ENCODE measurements at regions not wholly inside any gene's neighbourhood (a gene's known extent, or its start where the extent isn't known, plus 50 kb on each side); places are given as distances from the start of the nearest gene placed in this dataset.

- no peaks in the 10 kb centered on the region for H3K9me3 Mint-ChIP-seq (ENCODE audit: unreplicated experiment)
- peaks cover under 1% of the 10 kb centered on the region for H3K27me3 Mint-ChIP-seq (ENCODE audit: unreplicated experiment)
- TF ChIP-seq CTCF (IDR thresholded peaks at IDR 0.05; ENCODE audit: unreplicated experiment): no peak
- no peaks in the 10 kb centered on the region for H3K4me1 Mint-ChIP-seq (ENCODE audit: unreplicated experiment)
- no peak overlapping the region for H3K27ac Mint-ChIP-seq (ENCODE audit: unreplicated experiment)
- H3K4me3 Mint-ChIP-seq (ENCODE audit: unreplicated experiment): no peak overlapping the region
- DNase-seq (ENCODE audit: low spot score): no peak
- no peaks in the 10 kb centered on the region for H3K36me3 Mint-ChIP-seq (ENCODE audit: low read depth, unreplicated experiment)
Measured at GRCh38 chr6:99801805-99802204, 192.2 kb downstream of the MCHR2 start.

GRCh38 chr6:99802396-99803031 lies 191.5 kb downstream of the MCHR2 start:
- H3K4me1 Mint-ChIP-seq (ENCODE audit: unreplicated experiment): no peaks in the 10 kb centered on the region
- DNase-seq (ENCODE audit: low spot score): peak; percentile 41
- H3K27ac Mint-ChIP-seq (ENCODE audit: unreplicated experiment): no peak overlapping the region
- peak; percentile 49 for TF ChIP-seq CTCF (IDR thresholded peaks at IDR 0.05; ENCODE audit: unreplicated experiment)
- no peak overlapping the region for H3K4me3 Mint-ChIP-seq (ENCODE audit: unreplicated experiment)
- peaks cover 3% of the 10 kb centered on the region for H3K27me3 Mint-ChIP-seq (ENCODE audit: unreplicated experiment)
- no peaks in the 10 kb centered on the region for H3K36me3 Mint-ChIP-seq (ENCODE audit: low read depth, unreplicated experiment)
- no peaks in the 10 kb centered on the region for H3K9me3 Mint-ChIP-seq (ENCODE audit: unreplicated experiment)

- DNase-seq (ENCODE audit: low spot score): no peak
- no peak overlapping the region for H3K27ac Mint-ChIP-seq (ENCODE audit: unreplicated experiment)
- H3K36me3 Mint-ChIP-seq (ENCODE audit: low read depth, unreplicated experiment): peaks cover 5% of the 10 kb centered on the region
- no peak overlapping the region for H3K4me3 Mint-ChIP-seq (ENCODE audit: unreplicated experiment)
- no peaks in the 10 kb centered on the region for H3K4me1 Mint-ChIP-seq (ENCODE audit: unreplicated experiment)
- no peaks in the 10 kb centered on the region for H3K9me3 Mint-ChIP-seq (ENCODE audit: unreplicated experiment)
- H3K27me3 Mint-ChIP-seq (ENCODE audit: unreplicated experiment): peaks cover 3% of the 10 kb centered on the region
- TF ChIP-seq CTCF (IDR thresholded peaks at IDR 0.05; ENCODE audit: unreplicated experiment): no peak
Measured at GRCh38 chr6:99808992-99809391, 185.0 kb downstream of the MCHR2 start.

GRCh38 chr6:99810295-99810694 lies 183.7 kb downstream of the MCHR2 start:
- H3K27ac Mint-ChIP-seq (ENCODE audit: unreplicated experiment): no peak overlapping the region
- H3K36me3 Mint-ChIP-seq (ENCODE audit: low read depth, unreplicated experiment): peaks cover 5% of the 10 kb centered on the region
- no peaks in the 10 kb centered on the region for H3K9me3 Mint-ChIP-seq (ENCODE audit: unreplicated experiment)
- H3K4me3 Mint-ChIP-seq (ENCODE audit: unreplicated experiment): no peak overlapping the region
- H3K27me3 Mint-ChIP-seq (ENCODE audit: unreplicated experiment): peaks cover 3% of the 10 kb centered on the region
- TF ChIP-seq CTCF (IDR thresholded peaks at IDR 0.05; ENCODE audit: unreplicated experiment): no peak
- H3K4me1 Mint-ChIP-seq (ENCODE audit: unreplicated experiment): no peaks in the 10 kb centered on the region
- DNase-seq (ENCODE audit: low spot score): no peak

- Mint-ChIP-seq H3K4me3 (ENCODE audit: unreplicated experiment) (no peak overlapping the region), H3K27me3 (ENCODE audit: unreplicated experiment) (peaks cover 3% of the 10 kb centered on the region), H3K27ac (ENCODE audit: unreplicated experiment) (no peak overlapping the region), H3K9me3 (ENCODE audit: unreplicated experiment) (no peaks in the 10 kb centered on the region), H3K4me1 (ENCODE audit: unreplicated experiment) (no peaks in the 10 kb centered on the region), H3K36me3 (ENCODE audit: low read depth, unreplicated experiment) (peaks cover 5% of the 10 kb centered on the region)
- TF ChIP-seq CTCF (IDR thresholded peaks at IDR 0.05; ENCODE audit: unreplicated experiment): no peak
- DNase-seq (ENCODE audit: low spot score): no peak
Measured at GRCh38 chr6:99810942-99811620, 182.9 kb downstream of the MCHR2 start.
